ENCODE measurements at regions not wholly inside any gene's neighbourhood (a gene's known extent, or its start where the extent isn't known, plus 50 kb on each side); places are given as distances from the start of the nearest gene placed in this dataset.

DNA sequence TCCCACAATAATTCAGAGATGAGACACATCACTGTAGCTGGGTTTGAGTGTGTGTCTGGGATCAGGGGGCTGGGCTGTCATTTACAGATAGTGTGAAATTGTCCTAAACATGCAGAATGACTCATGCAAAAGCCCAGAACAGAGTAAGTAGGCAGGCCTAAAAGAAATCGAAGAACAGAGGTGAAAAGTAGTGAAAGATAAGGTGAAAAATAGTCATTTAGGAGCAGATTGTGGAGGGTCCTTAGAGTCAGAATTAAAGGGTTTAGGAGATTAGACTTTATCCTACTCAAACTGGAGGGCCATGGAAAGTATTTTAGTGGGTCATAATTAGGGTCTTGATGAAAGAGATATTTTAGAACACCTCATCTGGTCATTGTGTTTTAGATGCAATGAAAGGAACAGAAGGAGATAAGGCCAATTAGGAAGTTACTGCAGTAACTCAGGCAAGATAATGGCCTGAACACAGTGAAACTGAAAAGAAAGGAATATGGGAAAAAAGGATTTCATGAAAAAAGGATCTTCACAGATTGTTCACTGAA is 58.3 kb upstream of the NEBL start:
- H3K27ac ChIP-seq: no peak overlapping the region
- TF ChIP-seq, protein P1, sequence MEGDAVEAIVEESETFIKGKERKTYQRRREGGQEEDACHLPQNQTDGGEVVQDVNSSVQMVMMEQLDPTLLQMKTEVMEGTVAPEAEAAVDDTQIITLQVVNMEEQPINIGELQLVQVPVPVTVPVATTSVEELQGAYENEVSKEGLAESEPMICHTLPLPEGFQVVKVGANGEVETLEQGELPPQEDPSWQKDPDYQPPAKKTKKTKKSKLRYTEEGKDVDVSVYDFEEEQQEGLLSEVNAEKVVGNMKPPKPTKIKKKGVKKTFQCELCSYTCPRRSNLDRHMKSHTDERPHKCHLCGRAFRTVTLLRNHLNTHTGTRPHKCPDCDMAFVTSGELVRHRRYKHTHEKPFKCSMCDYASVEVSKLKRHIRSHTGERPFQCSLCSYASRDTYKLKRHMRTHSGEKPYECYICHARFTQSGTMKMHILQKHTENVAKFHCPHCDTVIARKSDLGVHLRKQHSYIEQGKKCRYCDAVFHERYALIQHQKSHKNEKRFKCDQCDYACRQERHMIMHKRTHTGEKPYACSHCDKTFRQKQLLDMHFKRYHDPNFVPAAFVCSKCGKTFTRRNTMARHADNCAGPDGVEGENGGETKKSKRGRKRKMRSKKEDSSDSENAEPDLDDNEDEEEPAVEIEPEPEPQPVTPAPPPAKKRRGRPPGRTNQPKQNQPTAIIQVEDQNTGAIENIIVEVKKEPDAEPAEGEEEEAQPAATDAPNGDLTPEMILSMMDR (IDR thresholded peaks at IDR 0.05): no peak
- ATAC-seq (ENCODE audit: low FRiP score in 2 of 2): no peak
- no peaks in the 10 kb centered on the region for H3K27me3 ChIP-seq
- WGBS, 2 donors: 13 to 31% methylated on average over 1 of the region's 1 CpG
- no peaks in the 10 kb centered on the region for H3K4me1 ChIP-seq
- H3K9me3 ChIP-seq: no peaks in the 10 kb centered on the region
- no peak for DNase-seq
- H3K36me3 ChIP-seq: no peaks in the 10 kb centered on the region
- no peak overlapping the region for H3K4me3 ChIP-seq

DNA sequence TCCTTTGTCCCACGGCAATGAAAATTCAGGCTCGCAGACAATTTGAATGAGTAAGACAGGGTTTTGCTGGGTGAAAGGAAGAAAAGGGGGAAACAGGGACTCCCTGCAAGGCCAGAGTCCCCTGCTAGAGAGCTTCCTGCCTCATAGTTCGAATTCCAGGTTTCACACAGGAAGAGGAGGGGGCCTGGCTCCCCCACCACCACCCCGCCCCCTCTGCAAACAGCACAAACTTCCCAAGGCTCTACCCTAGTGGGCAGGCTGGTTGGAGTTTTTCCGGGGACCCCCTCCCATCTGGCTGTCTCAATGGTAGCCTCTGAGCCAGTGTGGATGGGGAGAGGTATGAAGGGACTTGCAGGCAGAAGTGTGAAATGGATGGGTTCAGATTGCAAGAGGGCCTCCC is 57.4 kb upstream of the NEBL start:
- DNase-seq: peak in 1 of 2 donors; percentile 3
- TF ChIP-seq EP300 (IDR thresholded peaks at IDR 0.05) (no peak), POLR2A (IDR thresholded peaks at IDR 0.05) (no peak), POLR2AphosphoS5 (IDR thresholded peaks at IDR 0.05) (no peak)
- TF ChIP-seq, protein P1 (IDR thresholded peaks at IDR 0.05): no peak
- Histone ChIP-seq H3K36me3 (no peaks in the 10 kb centered on the region), H3K27me3 (no peaks in the 10 kb centered on the region), H3K4me1 (no peaks in the 10 kb centered on the region), H3K9me3 (no peaks in the 10 kb centered on the region), H3K27ac (no peak overlapping the region), H3K4me3 (no peak overlapping the region)
- WGBS, 2 donors: 80 to 87% methylated on average over 4 to 5 of the region's 5 CpGs
- ATAC-seq (ENCODE audit: low FRiP score in 2 of 2): no peak

DNA sequence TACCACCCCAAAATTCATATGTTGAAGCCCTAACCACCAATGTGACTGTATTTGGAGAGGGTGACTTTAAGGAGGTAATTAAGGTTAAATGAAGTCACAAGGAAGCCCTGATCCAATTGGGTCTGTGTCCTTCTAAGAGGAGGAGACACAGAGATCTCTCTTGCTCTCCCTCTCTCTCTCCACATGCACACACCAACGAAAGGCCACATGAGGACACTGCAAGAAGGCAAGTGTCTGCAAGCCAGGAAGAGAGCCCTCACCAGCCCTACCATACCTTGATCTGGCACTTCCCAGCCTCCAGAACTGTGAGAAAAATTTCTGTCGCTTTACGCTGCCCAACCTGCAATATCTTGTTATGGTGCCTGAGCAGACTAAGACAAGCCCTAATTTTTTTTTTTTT is 56.0 kb upstream of the NEBL start:
- ATAC-seq (ENCODE audit: low FRiP score in 2 of 2) (no peak), DNase-seq (no peak)
- Histone ChIP-seq H3K27ac (no peak overlapping the region), H3K36me3 (no peaks in the 10 kb centered on the region), H3K4me3 (no peak overlapping the region), H3K4me1 (no peaks in the 10 kb centered on the region), H3K27me3 (no peaks in the 10 kb centered on the region), H3K9me3 (no peaks in the 10 kb centered on the region)
- no peak for TF ChIP-seq EP300 (IDR thresholded peaks at IDR 0.05)
- TF ChIP-seq, protein P1 (IDR thresholded peaks at IDR 0.05): no peak
- 79 to 92% methylated on average over 3 of the region's 3 CpGs for WGBS, 2 donors

DNA sequence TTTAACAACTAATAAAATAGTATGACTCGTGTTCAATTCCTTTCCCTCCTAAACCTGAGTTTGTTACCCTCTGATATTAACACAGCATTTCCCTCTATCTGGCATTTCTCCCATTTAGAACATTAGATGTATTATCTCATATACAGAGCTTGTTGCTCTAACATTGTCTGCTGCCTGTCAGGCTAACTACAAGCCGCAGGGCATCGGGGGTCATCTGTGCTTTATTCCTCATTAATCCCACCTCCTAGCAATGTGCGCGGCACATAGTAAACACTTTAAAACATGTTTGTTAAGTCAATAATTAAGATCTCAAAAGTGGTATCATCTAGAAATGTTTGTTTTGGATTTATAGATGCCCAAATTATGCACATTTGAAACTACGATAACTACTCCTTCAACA is 52.9 kb upstream of the NEBL start:
- no peaks in the 10 kb centered on the region for H3K27me3 ChIP-seq
- TF ChIP-seq POLR2A (IDR thresholded peaks at IDR 0.05) (no peak), POLR2AphosphoS5 (IDR thresholded peaks at IDR 0.05) (no peak), EP300 (IDR thresholded peaks at IDR 0.05) (no peak)
- TF ChIP-seq, protein P1 (IDR thresholded peaks at IDR 0.05): no peak
- no peaks in the 10 kb centered on the region for H3K4me1 ChIP-seq
- DNase-seq (no peak), ATAC-seq (ENCODE audit: low FRiP score in 2 of 2) (no peak)
- H3K4me3 ChIP-seq: no peak overlapping the region
- no peak overlapping the region for H3K27ac ChIP-seq
- no peaks in the 10 kb centered on the region for H3K36me3 ChIP-seq
- no peaks in the 10 kb centered on the region for H3K9me3 ChIP-seq
- WGBS, 2 donors: 67 to 84% methylated on average over 6 of the region's 6 CpGs

DNA sequence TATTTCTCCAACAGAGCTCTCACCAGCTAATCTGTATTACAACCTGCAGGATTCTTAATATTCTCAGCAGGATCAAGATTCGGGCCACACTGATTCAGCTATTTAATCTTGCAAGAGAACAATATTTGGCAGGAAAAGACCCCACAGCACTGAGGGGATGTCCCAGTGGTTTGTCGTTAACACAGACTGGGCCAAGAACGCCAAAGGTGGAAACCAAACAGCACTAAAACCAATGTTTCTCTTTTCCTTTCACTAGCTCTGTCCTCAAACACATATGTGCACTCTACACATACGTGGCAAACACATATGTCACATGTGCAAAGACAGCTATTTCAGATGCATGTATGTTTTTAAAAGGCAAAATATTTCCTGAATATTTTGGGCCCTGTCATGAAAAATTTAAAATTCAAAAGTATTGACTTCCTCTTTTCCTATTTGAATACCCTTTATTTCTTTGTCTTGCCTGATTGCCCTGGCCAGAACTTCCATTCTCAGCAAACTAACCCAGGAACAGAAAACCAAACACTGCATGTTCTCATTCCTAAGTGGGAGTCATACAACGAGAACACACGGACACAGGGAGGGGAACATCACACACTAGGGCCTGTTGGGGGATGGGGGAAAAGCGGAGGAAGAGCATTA is 51.7 kb upstream of the NEBL start:
- TF ChIP-seq POLR2AphosphoS5 (IDR thresholded peaks at IDR 0.05) (no peak), EP300 (IDR thresholded peaks at IDR 0.05) (no peak), POLR2A (IDR thresholded peaks at IDR 0.05) (no peak)
- TF ChIP-seq, protein P1 (IDR thresholded peaks at IDR 0.05): no peak
- Histone ChIP-seq H3K4me1 (no peaks in the 10 kb centered on the region), H3K9me3 (no peaks in the 10 kb centered on the region), H3K4me3 (no peak overlapping the region), H3K27ac (no peak overlapping the region), H3K27me3 (no peaks in the 10 kb centered on the region), H3K36me3 (peaks cover 0 to 2% (median 0%) of the 10 kb centered on the region in 4 donors)
- DNase-seq (no peak), ATAC-seq (ENCODE audit: low FRiP score in 2 of 2) (no peak)
- WGBS, 2 donors: 64 to 67% methylated on average over 7 of the region's 7 CpGs
